Hepatocyte (in vitro differentiated cells): ENCODE measurements at regions not wholly inside any gene's neighbourhood (a gene's known extent, or its start where the extent isn't known, plus 50 kb on each side); places are given as distances from the start of the nearest gene placed in this dataset.

Source experiments
- DNase-seq: peaks from one replicate; pipeline ENCODE4 v3.0.0-alpha.2; 2016; ENCODE audit warnings: low spot score
- H2AFZ ChIP-seq: fragments of 200-600 bp; sonication (generic); 2 replicates; pipeline ENCODE4 v1.6.0; 2016; ENCODE audit warnings: antibody characterized with exemption, mild to moderate bottlenecking
- H3K27ac ChIP-seq: fragments of 200-600 bp; sonication (generic); 2 replicates; pipeline ENCODE4 v1.5.1; 2016; ENCODE audit warnings: mild to moderate bottlenecking
- H3K27me3 ChIP-seq: fragments of 200-600 bp; sonication (generic); 2 replicates; pipeline ENCODE4 v1.6.1; 2016
- H3K36me3 ChIP-seq: fragments of 200-600 bp; sonication (generic); replicated peaks from 2 replicates; pipeline ENCODE4 v1.5.1; 2016; ENCODE audit warnings: low read depth; ENCODE audit not compliant: insufficient read depth
- H3K4me1 ChIP-seq: fragments of 200-600 bp; sonication (generic); 2 replicates; pipeline ENCODE4 v1.5.1; 2016; ENCODE audit warnings: mild to moderate bottlenecking, moderate library complexity; ENCODE audit not compliant: insufficient read depth
- H3K4me2 ChIP-seq: fragments of 200-600 bp; sonication (generic); 2 replicates; pipeline ENCODE4 v1.6.0; 2016
- H3K4me3 ChIP-seq: fragments of 200-600 bp; sonication (generic); 2 replicates; pipeline ENCODE4 v1.5.1; 2016; ENCODE audit warnings: mild to moderate bottlenecking
- H3K79me2 ChIP-seq: fragments of 200-600 bp; sonication (generic); 2 replicates; pipeline ENCODE4 v1.6.0; 2017; ENCODE audit warnings: mild to moderate bottlenecking
- H3K9me2 ChIP-seq: fragments of 200-600 bp; sonication (generic); replicated peaks from 2 replicates; pipeline ENCODE4 v1.6.0; 2017; ENCODE audit warnings: mild to moderate bottlenecking; ENCODE audit not compliant: insufficient read depth
- H3K9me3 ChIP-seq: fragments of 200-600 bp; sonication (generic); 2 replicates; pipeline ENCODE4 v1.5.1; 2016; ENCODE audit warnings: low read depth, mild to moderate bottlenecking
- H4K20me1 ChIP-seq: fragments of 200-600 bp; sonication (generic); 2 replicates; pipeline ENCODE4 v1.6.0; 2016; ENCODE audit warnings: mild to moderate bottlenecking; ENCODE audit not compliant: insufficient read depth, poor library complexity, severe bottlenecking
- CTCF ChIP-seq: fragments of 200-600 bp; sonication (generic); IDR thresholded peaks from 2 replicates; pipeline ENCODE4 v1.5.1; 2016; ENCODE audit warnings: antibody characterized with exemption, mild to moderate bottlenecking; ENCODE audit not compliant: poor library complexity
- EZH2 ChIP-seq: fragments of 200-600 bp; sonication (generic); IDR thresholded peaks from 2 replicates; pipeline ENCODE4 v1.6.1; 2016; ENCODE audit warnings: antibody characterized with exemption, mild to moderate bottlenecking, borderline replicate concordance
- EZH2phosphoT487 ChIP-seq: fragments of 200-600 bp; sonication (generic); IDR thresholded peaks from one replicate; pipeline ENCODE4 v1.6.1; 2018; ENCODE audit warnings: antibody characterized with exemption, mild to moderate bottlenecking, low read depth, moderate library complexity; ENCODE audit not compliant: unreplicated experiment, severe bottlenecking
- WGBS: methylation state at CpG from one replicate; pipeline ENCODE4 v1.1.6; 2016; ENCODE audit warnings: low lambda C conversion rate; ENCODE audit errors: missing lambda C conversion rate; 5-methylcytosine and 5-hydroxymethylcytosine counted together

- H3K36me3 ChIP-seq = no peaks in the 10 kb centered on the region
- H3K4me3 ChIP-seq = no peak overlapping the region
- H3K79me2 ChIP-seq = no peaks in the 10 kb centered on the region
- H3K9me3 ChIP-seq = no peaks in the 10 kb centered on the region
- no peak for DNase-seq
- H2AFZ ChIP-seq = no peak overlapping the region
- no peaks in the 10 kb centered on the region for H3K27me3 ChIP-seq
- TF ChIP-seq EZH2phosphoT487 (no peak), EZH2 (no peak), CTCF (no peak)
- H3K9me2 ChIP-seq = no peaks in the 10 kb centered on the region
- peak overlapping the region; percentile 6 for H3K27ac ChIP-seq
- no peak overlapping the region for H3K4me2 ChIP-seq
- H3K4me1 ChIP-seq = no peaks in the 10 kb centered on the region
- no peaks in the 10 kb centered on the region for H4K20me1 ChIP-seq
Measured at GRCh38 chr10:83522456-83522855, 616.9 kb upstream of the GHITM start.

GRCh38 chr10:83522881-83523386 lies 616.4 kb upstream of the GHITM start:
- Histone ChIP-seq H4K20me1 (no peaks in the 10 kb centered on the region), H3K9me2 (no peaks in the 10 kb centered on the region), H3K4me1 (no peaks in the 10 kb centered on the region), H3K27me3 (no peaks in the 10 kb centered on the region), H3K4me3 (no peak overlapping the region), H3K4me2 (no peak overlapping the region), H3K9me3 (no peaks in the 10 kb centered on the region), H2AFZ (no peak overlapping the region), H3K79me2 (no peaks in the 10 kb centered on the region), H3K27ac (peak overlapping the region; percentile 60), H3K36me3 (no peaks in the 10 kb centered on the region)
- WGBS = 36% methylated on average over 3 of the region's 3 CpGs
- no peak for TF ChIP-seq CTCF
- no peak for TF ChIP-seq EZH2phosphoT487
- TF ChIP-seq EZH2 = no peak
- DNase-seq = peak; percentile 10

- peaks cover 3% of the 10 kb centered on the region for H3K9me3 ChIP-seq
- no peak overlapping the region for H3K4me3 ChIP-seq
- no peaks in the 10 kb centered on the region for H4K20me1 ChIP-seq
- no peak for DNase-seq
- TF ChIP-seq CTCF (no peak), EZH2 (no peak), EZH2phosphoT487 (no peak)
- H3K4me1 ChIP-seq = no peaks in the 10 kb centered on the region
- no peaks in the 10 kb centered on the region for H3K36me3 ChIP-seq
- no peaks in the 10 kb centered on the region for H3K79me2 ChIP-seq
- no peak overlapping the region for H2AFZ ChIP-seq
- no peak overlapping the region for H3K4me2 ChIP-seq
- H3K27me3 ChIP-seq = no peaks in the 10 kb centered on the region
- no peaks in the 10 kb centered on the region for H3K9me2 ChIP-seq
- H3K27ac ChIP-seq = no peak overlapping the region
Measured at GRCh38 chr10:83527934-83528333, 611.4 kb upstream of the GHITM start.

GRCh38 chr10:83533290-83533689 lies 606.0 kb upstream of the GHITM start:
- H3K4me2 ChIP-seq = no peak overlapping the region
- H3K79me2 ChIP-seq = no peaks in the 10 kb centered on the region
- H3K9me2 ChIP-seq = no peaks in the 10 kb centered on the region
- no peaks in the 10 kb centered on the region for H3K27me3 ChIP-seq
- WGBS = 65% methylated on average over 1 of the region's 1 CpG
- H3K4me3 ChIP-seq = no peak overlapping the region
- DNase-seq = no peak
- no peaks in the 10 kb centered on the region for H3K36me3 ChIP-seq
- no peak overlapping the region for H2AFZ ChIP-seq
- TF ChIP-seq CTCF (no peak), EZH2 (no peak), EZH2phosphoT487 (no peak)
- H4K20me1 ChIP-seq = no peaks in the 10 kb centered on the region
- peaks cover 3% of the 10 kb centered on the region for H3K9me3 ChIP-seq
- no peak overlapping the region for H3K27ac ChIP-seq
- H3K4me1 ChIP-seq = no peaks in the 10 kb centered on the region
